HEK293 (cell line): ENCODE measurements at regions not wholly inside any gene's neighbourhood (a gene's known extent, or its start where the extent isn't known, plus 50 kb on each side); places are given as distances from the start of the nearest gene placed in this dataset.

Experiments
- CTCF ChIA-PET: fragments of 350-600 bp; formaldehyde crosslinking; extraction: SDS; loops from one replicate; lab custom pipeline; 2021; ENCODE audit warnings: antibody characterized with exemption; lab: Yijun Ruan, JAX
- POLR2A ChIA-PET: fragments of 300-600 bp; formaldehyde crosslinking; extraction: SDS; loops from one replicate; lab custom pipeline; 2020; ENCODE audit warnings: antibody characterized with exemption, inconsistent platforms; lab: Yijun Ruan, JAX
- H3K27ac ChIP-seq: fragments of 200-500 bp; sonication (Bioruptor generic); 2 replicates; pipeline ENCODE4 v1.5.1; 2014; ENCODE audit warnings: low read depth, low read length, control low read depth, inconsistent platforms; ENCODE audit errors: extremely low read depth
- H3K36me3 ChIP-seq, 2 experiments: fragments of 200-500 bp in 1 of 2; sonication (Bioruptor generic) in 1 of 2; 1 replicate in 1 of 2; 2 replicates in 1 of 2; pipeline ENCODE4 v1.5.1; 2014 to 2017; ENCODE audit warnings: inconsistent platforms in 2 of 2, low read length in 2 of 2; ENCODE audit not compliant: control insufficient read depth in 2 of 2, insufficient read depth in 1 of 2
- H3K4me1 ChIP-seq: fragments of 200-500 bp; sonication (Bioruptor generic); 2 replicates; pipeline ENCODE4 v1.5.1; 2014; ENCODE audit warnings: mild to moderate bottlenecking, low read length, inconsistent platforms; ENCODE audit not compliant: control insufficient read depth, insufficient read depth
- H3K4me3 ChIP-seq: 2 replicates; pipeline ENCODE4 v1.5.1; 2011; ENCODE audit warnings: low read depth, mild to moderate bottlenecking, control low read depth, low read length, moderate library complexity
- H3K9me3 ChIP-seq: fragments of 200-500 bp; sonication (Bioruptor generic); 2 replicates; pipeline ENCODE4 v1.5.1; 2014; ENCODE audit warnings: low read depth, low read length, inconsistent platforms; ENCODE audit not compliant: control insufficient read depth, insufficient read depth
- KLF8 ChIP-seq: fragments of 450-650 bp; formaldehyde crosslinking; IDR thresholded peaks from 2 replicates; pipeline ENCODE4 v1.5.1; 2016; ENCODE audit warnings: missing biosample characterization, missing genetic modification characterization
- OSR2 ChIP-seq: fragments of 450-650 bp; formaldehyde crosslinking; IDR thresholded peaks from 2 replicates; pipeline ENCODE4 v1.5.1; 2016; ENCODE audit warnings: missing biosample characterization, missing genetic modification characterization
- ZNF114 ChIP-seq: fragments of 450-650 bp; formaldehyde crosslinking; IDR thresholded peaks from 2 replicates; pipeline ENCODE4 v1.5.0; 2017; ENCODE audit warnings: missing biosample characterization, missing genetic modification characterization
- ZNF654 ChIP-seq: fragments of 450-650 bp; formaldehyde crosslinking; IDR thresholded peaks from 2 replicates; pipeline ENCODE4 v1.5.1; 2016; ENCODE audit warnings: low read depth, missing biosample characterization, missing genetic modification characterization
- TF ChIP-seq, protein P1 (sequence below): fragments of 450-650 bp; formaldehyde crosslinking; IDR thresholded peaks from 2 replicates; pipeline ENCODE4 v1.5.1; 2016; ENCODE audit warnings: missing biosample characterization, missing genetic modification characterization

DNA sequence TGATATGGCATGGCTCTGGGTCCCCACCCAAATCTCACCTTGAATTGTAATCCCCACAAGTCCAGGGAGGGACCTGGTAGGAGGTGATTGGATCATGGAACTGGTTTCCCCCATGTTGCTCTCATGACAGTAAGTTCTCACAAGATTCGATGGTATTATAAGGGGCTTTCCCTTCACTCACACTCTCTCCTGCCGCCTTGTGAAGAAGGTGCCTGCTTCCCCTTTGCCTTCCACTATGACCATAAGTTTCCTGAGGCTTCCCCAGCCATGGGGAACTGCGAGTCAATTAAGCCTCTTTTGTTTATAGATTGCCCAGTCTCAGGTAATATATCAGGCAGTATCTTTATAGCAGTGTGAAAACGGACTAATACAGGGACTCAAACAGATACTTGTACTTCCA lies 50.4 kb upstream of the ZNF532 start:
- ChIA-PET CTCF (no interaction called here), POLR2A (no interaction called here)
- Histone ChIP-seq H3K27ac (no peak overlapping the region), H3K4me3 (no peak overlapping the region), H3K9me3 (no peaks in the 10 kb centered on the region), H3K36me3 (no peaks in the 10 kb centered on the region), H3K4me1 (no peaks in the 10 kb centered on the region)
- TF ChIP-seq, protein P1, sequence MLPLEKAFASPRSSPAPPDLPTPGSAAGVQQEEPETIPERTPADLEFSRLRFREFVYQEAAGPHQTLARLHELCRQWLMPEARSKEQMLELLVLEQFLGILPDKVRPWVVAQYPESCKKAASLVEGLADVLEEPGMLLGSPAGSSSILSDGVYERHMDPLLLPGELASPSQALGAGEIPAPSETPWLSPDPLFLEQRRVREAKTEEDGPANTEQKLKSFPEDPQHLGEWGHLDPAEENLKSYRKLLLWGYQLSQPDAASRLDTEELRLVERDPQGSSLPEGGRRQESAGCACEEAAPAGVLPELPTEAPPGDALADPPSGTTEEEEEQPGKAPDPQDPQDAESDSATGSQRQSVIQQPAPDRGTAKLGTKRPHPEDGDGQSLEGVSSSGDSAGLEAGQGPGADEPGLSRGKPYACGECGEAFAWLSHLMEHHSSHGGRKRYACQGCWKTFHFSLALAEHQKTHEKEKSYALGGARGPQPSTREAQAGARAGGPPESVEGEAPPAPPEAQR (tag by site-specific recombination) = no peak
- TF ChIP-seq ZNF654 (tag by site-specific recombination) (no peak), KLF8 (tag by site-specific recombination) (no peak), OSR2 (tag by site-specific recombination) (no peak), ZNF114 (tag by site-specific recombination) (no peak)
